HCT116 (cell line): ENCODE measurements at regions not wholly inside any gene's neighbourhood (a gene's known extent, or its start where the extent isn't known, plus 50 kb on each side); places are given as distances from the start of the nearest gene placed in this dataset.

Experiments
- ATAC-seq: fragments of 200-7000 bp; cut with Tn5 transposase; 2 replicates; pipeline ENCODE4 v1.9.1; 2020; ENCODE audit warnings: mild to moderate bottlenecking, moderate library complexity
- BruUV-seq: library from RNA; stranded (reverse); fragments of 400-500 nt; replicated peaks from 2 replicates; lab custom pipeline; 2021; lab: Mats Ljungman, UMichigan
- CTCF ChIA-PET: fragments of 300-600 bp; sonication (Branson Sonifier 250); formaldehyde crosslinking; loops from one replicate; lab custom pipeline; 2021; ENCODE audit warnings: antibody characterized with exemption; lab: Charles Lee
- POLR2A ChIA-PET: fragments of 300-600, 350-600 bp; sonication (Branson Sonifier 250); formaldehyde crosslinking; loops from one replicate; lab custom pipeline; 2021; ENCODE audit warnings: antibody characterized with exemption; lab: Charles Lee
- RAD21 ChIA-PET, 2 experiments: fragments of 300-600 bp; sonication (Branson Sonifier 250); formaldehyde crosslinking; loops; one replicate each; lab custom pipeline; 2023; ENCODE audit warnings: low total read pairs in 2 of 2; ENCODE audit not compliant: uncharacterized antibody in 2 of 2, unreplicated experiment in 2 of 2, low non-redundant PET in 1 of 2; lab: Charles Lee
- DNase-seq: peaks from one replicate; pipeline ENCODE4 v3.0.0-alpha.2; 2010; ENCODE audit warnings: low read depth, low spot score
- H2AFZ ChIP-seq: fragments of 200-600 bp; shearing (Covaris generic), sonication (generic); 2 replicates; pipeline ENCODE4 v1.6.1; 2017; ENCODE audit warnings: low read depth, mixed run types, mixed read lengths, antibody characterized with exemption, low read length; ENCODE audit not compliant: poor library complexity, severe bottlenecking
- H3K27ac ChIP-seq: 2 replicates; pipeline ENCODE4 v1.5.1; 2012; ENCODE audit warnings: low read depth, low read length
- H3K27me3 ChIP-seq: fragments of 200-600 bp; sonication (generic); 2 replicates; pipeline ENCODE4 v1.6.1; 2016; ENCODE audit warnings: mixed run types, low read length, mixed read lengths; ENCODE audit not compliant: insufficient read depth
- H3K36me3 ChIP-seq, 2 experiments: fragments of 200-500 bp in 1 of 2; fragments of 200-600 bp in 1 of 2; sonication (Bioruptor generic) in 1 of 2; sonication (generic) in 1 of 2; 2 replicates each; pipeline versions ENCODE4 v1.5.1 to v1.6.1; 2014 to 2016; ENCODE audit warnings: low read length in 2 of 2, inconsistent platforms in 1 of 2, mixed read lengths in 1 of 2, mixed run types in 1 of 2; ENCODE audit not compliant: insufficient read depth in 2 of 2, control insufficient read depth in 1 of 2
- H3K4me1 ChIP-seq, 2 experiments: fragments of 200-600 bp in 1 of 2; sonication (generic) in 1 of 2; 2 replicates each; pipeline versions ENCODE4 v1.5.1 to v1.6.1; 2012 to 2017; ENCODE audit warnings: low read length in 2 of 2, inconsistent platforms in 1 of 2, mild to moderate bottlenecking in 1 of 2, mixed read lengths in 1 of 2, mixed run types in 1 of 2, moderate library complexity in 1 of 2; ENCODE audit not compliant: insufficient read depth in 2 of 2, control insufficient read depth in 1 of 2
- H3K4me2 ChIP-seq: fragments of 200-600 bp; sonication (generic); 2 replicates; pipeline ENCODE4 v1.6.1; 2017; ENCODE audit warnings: mixed run types, low read length, mixed read lengths
- H3K4me3 ChIP-seq, 2 experiments: fragments of 200-600 bp in 1 of 2; sonication (generic) in 1 of 2; replicated peaks in 1 of 2; 2 replicates each; pipeline ENCODE4 v1.5.1; 2011 to 2016; ENCODE audit warnings: low read length in 2 of 2, control low read depth in 1 of 2, low read depth in 1 of 2, mild to moderate bottlenecking in 1 of 2, mixed read lengths in 1 of 2, mixed run types in 1 of 2
- H3K79me2 ChIP-seq: fragments of 200-600 bp; sonication (generic); 2 replicates; pipeline ENCODE4 v1.6.1; 2017; ENCODE audit warnings: mild to moderate bottlenecking, mixed run types, low read length, moderate library complexity, mixed read lengths; ENCODE audit not compliant: insufficient read depth
- H3K9ac ChIP-seq: fragments of 200-600 bp; sonication (generic); 2 replicates; pipeline ENCODE4 v1.6.1; 2016; ENCODE audit warnings: low read length, mixed read lengths
- H3K9me2 ChIP-seq: fragments of 200-600 bp; sonication (generic), shearing (Covaris generic); 2 replicates; pipeline ENCODE4 v1.6.1; 2017; ENCODE audit warnings: mixed run types, mild to moderate bottlenecking, moderate library complexity; ENCODE audit not compliant: insufficient read depth
- H3K9me3 ChIP-seq, 2 experiments: fragments of 200-500 bp in 1 of 2; fragments of 200-600 bp in 1 of 2; sonication (Bioruptor generic) in 1 of 2; sonication (generic) in 1 of 2; 2 replicates each; pipeline ENCODE4 v1.6.1; 2014 to 2017; ENCODE audit warnings: low read length in 2 of 2, mixed read lengths in 2 of 2, inconsistent platforms in 1 of 2, low read depth in 1 of 2, mild to moderate bottlenecking in 1 of 2, mixed run types in 1 of 2, moderate library complexity in 1 of 2; ENCODE audit not compliant: control insufficient read depth in 1 of 2, insufficient read depth in 1 of 2
- H4K20me1 ChIP-seq: fragments of 200-600 bp; sonication (generic), shearing (Covaris generic); 2 replicates; pipeline ENCODE4 v1.6.1; 2017; ENCODE audit warnings: mixed run types, mild to moderate bottlenecking, moderate library complexity; ENCODE audit not compliant: insufficient read depth
- CEBPB ChIP-seq: IDR thresholded peaks from 2 replicates; pipeline ENCODE4 v1.6.1; 2012; ENCODE audit warnings: low read depth
- ELF1 ChIP-seq: IDR thresholded peaks from 2 replicates; pipeline ENCODE4 v1.6.1; 2012; ENCODE audit warnings: low read depth, borderline replicate concordance
- EZH2phosphoT487 ChIP-seq: fragments of 200-600 bp; IDR thresholded peaks from 2 replicates; pipeline ENCODE4 v1.6.1; 2018; ENCODE audit warnings: antibody characterized with exemption, borderline replicate concordance
- FOSL1 ChIP-seq: IDR thresholded peaks from 2 replicates; pipeline ENCODE4 v1.6.1; 2012; ENCODE audit warnings: low read depth
- POLR2AphosphoS5 ChIP-seq: IDR thresholded peaks from 2 replicates; pipeline ENCODE4 v1.6.1; 2011; ENCODE audit warnings: mild to moderate bottlenecking, low read depth, low read length, moderate library complexity
- RAD21 ChIP-seq: IDR thresholded peaks from 2 replicates; pipeline ENCODE4 v1.6.1; 2012; ENCODE audit warnings: low read depth, mild to moderate bottlenecking
- SRF ChIP-seq: IDR thresholded peaks from 2 replicates; pipeline ENCODE4 v1.6.1; 2012; ENCODE audit warnings: low read depth
- TCF7L2 ChIP-seq: IDR thresholded peaks from 2 replicates; pipeline ENCODE4 v1.7.0; 2011; ENCODE audit warnings: borderline replicate concordance, inconsistent platforms; ENCODE audit not compliant: insufficient read depth, insufficient read length; ENCODE audit errors: extremely low read depth
- ZFX ChIP-seq: fragments of 450-650 bp; IDR thresholded peaks from 2 replicates; pipeline ENCODE4 v1.6.1; 2017
- ZNF274 ChIP-seq: fragments of 200-500 bp; sonication (Bioruptor generic); IDR thresholded peaks from 2 replicates; pipeline ENCODE4 v1.6.1; 2014; ENCODE audit warnings: mild to moderate bottlenecking, low read depth, low read length, inconsistent platforms
- intact Hi-C: fragments of 100-400 bp; cut with micrococcal nuclease; formaldehyde crosslinking; loops from 2 replicates; pipeline ENCODE4 v1.10.0; 2022
- TF ChIP-seq, protein P1 (sequence below), 3 experiments: fragments of 200-600 bp in 1 of 3; sonication (generic) in 1 of 3; IDR thresholded peaks in 2 of 3; conservative IDR thresholded peaks in 1 of 3; 2 replicates each; pipeline ENCODE4 v1.5.1; 2012 to 2017; ENCODE audit warnings: low read depth in 2 of 3, low read length in 2 of 3, antibody characterized with exemption in 1 of 3, borderline replicate concordance in 1 of 3, control low read depth in 1 of 3, mild to moderate bottlenecking in 1 of 3, mixed read lengths in 1 of 3, mixed run types in 1 of 3, moderate library complexity in 1 of 3; ENCODE audit not compliant: insufficient read depth in 1 of 3

DNA sequence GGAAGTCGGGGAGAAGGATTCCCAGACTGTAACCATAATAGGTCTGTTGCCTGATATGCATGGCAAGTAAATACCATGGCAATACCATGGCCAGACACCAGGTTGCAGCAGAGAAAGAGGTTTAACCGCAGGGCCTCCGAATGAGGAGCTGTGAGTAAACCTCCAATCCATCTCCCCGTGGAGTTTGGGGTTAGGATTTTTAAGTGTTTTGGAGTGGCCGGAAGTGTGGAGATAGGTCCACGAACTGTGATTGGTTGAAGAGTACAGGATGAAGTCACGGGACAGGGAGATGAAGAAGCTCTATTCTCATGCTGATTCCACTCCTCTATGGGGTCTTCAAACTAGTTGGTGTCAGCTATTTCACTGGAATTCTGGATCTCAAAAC, 127.9 kb downstream of the ST8SIA2 start:
- Histone ChIP-seq H3K36me3 (no peaks in the 10 kb centered on the region), H3K27me3 (no peaks in the 10 kb centered on the region), H3K9me3 (no peaks in the 10 kb centered on the region), H3K4me3 (no peak overlapping the region), H4K20me1 (no peaks in the 10 kb centered on the region), H3K4me1 (no peaks in the 10 kb centered on the region), H3K27ac (no peak overlapping the region), H2AFZ (peak overlapping the region; percentile 2), H3K9ac (no peak overlapping the region), H3K9me2 (no peaks in the 10 kb centered on the region)
- peak; percentile 99 for ATAC-seq
- ChIA-PET POLR2A (no interaction called here), RAD21 (interaction anchor here (0.8 to 1.0 kb wide), 2 partner anchors 193 to 194 kb away, joined by 3 to 6 read pairs; no protein-coding TSS in a partner anchor), CTCF (interaction anchor here (0.7 to 1.9 kb wide), 6 partner anchors 14 to 424 kb away, joined by 3 to 27 read pairs (median 4); no protein-coding TSS in a partner anchor)
- BruUV-seq, result no TSS peak
- TF ChIP-seq, protein P1, sequence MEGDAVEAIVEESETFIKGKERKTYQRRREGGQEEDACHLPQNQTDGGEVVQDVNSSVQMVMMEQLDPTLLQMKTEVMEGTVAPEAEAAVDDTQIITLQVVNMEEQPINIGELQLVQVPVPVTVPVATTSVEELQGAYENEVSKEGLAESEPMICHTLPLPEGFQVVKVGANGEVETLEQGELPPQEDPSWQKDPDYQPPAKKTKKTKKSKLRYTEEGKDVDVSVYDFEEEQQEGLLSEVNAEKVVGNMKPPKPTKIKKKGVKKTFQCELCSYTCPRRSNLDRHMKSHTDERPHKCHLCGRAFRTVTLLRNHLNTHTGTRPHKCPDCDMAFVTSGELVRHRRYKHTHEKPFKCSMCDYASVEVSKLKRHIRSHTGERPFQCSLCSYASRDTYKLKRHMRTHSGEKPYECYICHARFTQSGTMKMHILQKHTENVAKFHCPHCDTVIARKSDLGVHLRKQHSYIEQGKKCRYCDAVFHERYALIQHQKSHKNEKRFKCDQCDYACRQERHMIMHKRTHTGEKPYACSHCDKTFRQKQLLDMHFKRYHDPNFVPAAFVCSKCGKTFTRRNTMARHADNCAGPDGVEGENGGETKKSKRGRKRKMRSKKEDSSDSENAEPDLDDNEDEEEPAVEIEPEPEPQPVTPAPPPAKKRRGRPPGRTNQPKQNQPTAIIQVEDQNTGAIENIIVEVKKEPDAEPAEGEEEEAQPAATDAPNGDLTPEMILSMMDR (IDR thresholded peaks at IDR 0.05 in 2 of 3, conservative IDR thresholded peaks at IDR 0.05 in 1 of 3; ENCODE audit: borderline replicate concordance in 1 of 3, insufficient read depth in 1 of 3, low read depth in 2 of 3, low read length in 2 of 3), result peak; percentile 53 to 70 (median 67); a peak in 5 of 6 replicates
- TF ChIP-seq FOSL1 (no peak), RAD21 (peak; percentile 79)
- TF ChIP-seq, all 23 proteins: peak for 2
- no peak overlapping the region for H3K4me2 ChIP-seq
- H3K79me2 ChIP-seq, result no peaks in the 10 kb centered on the region
- intact Hi-C loops, result loop anchor here (1.0 to 10.0 kb wide), 2 partner anchors 163 to 194 kb away; no protein-coding TSS in a partner anchor
- peak; percentile 46 for DNase-seq

DNA sequence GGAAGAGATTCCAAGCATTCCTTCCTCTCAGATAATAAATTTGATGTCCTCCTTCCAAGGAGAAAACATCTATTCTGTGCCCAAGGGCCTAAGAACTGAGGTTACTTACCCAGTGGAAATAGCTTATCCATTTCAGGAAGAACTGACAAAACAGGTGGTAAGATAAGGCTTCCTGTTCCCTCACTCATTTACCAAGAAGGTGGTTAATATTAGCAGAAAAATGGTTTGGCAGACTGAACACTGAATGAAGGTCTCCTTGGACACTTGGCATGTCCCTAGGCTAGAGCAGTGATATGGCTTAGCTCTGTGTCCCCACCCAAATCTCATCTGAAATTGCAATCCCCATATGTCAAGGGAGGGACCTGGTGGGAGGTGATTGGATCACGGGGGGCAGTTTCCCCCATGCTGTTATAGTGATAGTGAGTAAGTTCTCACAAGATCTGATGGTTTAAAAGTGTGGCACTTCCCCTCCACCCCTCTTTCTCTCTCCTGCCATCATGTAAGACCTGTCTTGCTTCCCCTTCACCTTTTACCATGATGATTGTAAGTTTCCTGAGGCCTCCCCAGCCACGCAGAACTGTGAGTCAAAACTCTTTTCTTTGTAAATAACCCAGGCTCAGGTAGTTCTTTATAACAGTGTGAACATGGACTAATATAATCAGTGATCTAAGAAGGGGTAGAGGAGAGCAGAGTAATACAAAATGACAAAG, 127.4 kb downstream of the ST8SIA2 start:
- Histone ChIP-seq H3K36me3 (no peaks in the 10 kb centered on the region), H3K9ac (no peak overlapping the region), H3K9me3 (no peaks in the 10 kb centered on the region), H3K27me3 (no peaks in the 10 kb centered on the region), H2AFZ (peak overlapping the region; percentile 2), H3K9me2 (no peaks in the 10 kb centered on the region), H3K4me3 (no peak overlapping the region), H3K4me1 (no peaks in the 10 kb centered on the region), H3K4me2 (no peak overlapping the region), H3K27ac (no peak overlapping the region), H3K79me2 (no peaks in the 10 kb centered on the region), H4K20me1 (no peaks in the 10 kb centered on the region)
- ChIA-PET CTCF (interaction anchor here (0.7 to 1.9 kb wide), 5 partner anchors 15 to 195 kb away, joined by 3 to 27 read pairs (median 4); no protein-coding TSS in a partner anchor), RAD21 (interaction anchor here in 1 of 2 experiments (1.0 kb wide), 1 partner anchor 194 kb away, joined by 3 read pairs; no protein-coding TSS in a partner anchor), POLR2A (no interaction called here)
- intact Hi-C loops, result loop anchor here (1.0 to 10.0 kb wide), 2 partner anchors 164 to 194 kb away; no protein-coding TSS in a partner anchor
- DNase-seq (no peak), ATAC-seq (peak; percentile 25)
- BruUV-seq, result no TSS peak
- TF ChIP-seq, protein P1 (IDR thresholded peaks at IDR 0.05 in 2 of 3, conservative IDR thresholded peaks at IDR 0.05 in 1 of 3; ENCODE audit: borderline replicate concordance in 1 of 3, insufficient read depth in 1 of 3, low read depth in 2 of 3, low read length in 2 of 3), result no peak
- TF ChIP-seq FOSL1 (no peak), RAD21 (no peak), ZNF274 (no peak), TCF7L2 (no peak), POLR2AphosphoS5 (no peak), ZFX (no peak), CEBPB (no peak), EZH2phosphoT487 (no peak), ELF1 (no peak), SRF (no peak)
